B cell (primary cell): ENCODE measurements at regions not wholly inside any gene's neighbourhood (a gene's known extent, or its start where the extent isn't known, plus 50 kb on each side); places are given as distances from the start of the nearest gene placed in this dataset.

Source experiments
- ATAC-seq: fragments of 200-7000 bp; cut with Tn5 transposase; one replicate; pipeline ENCODE4 v1.10.0; 2021; ENCODE audit warnings: low read depth, mild to moderate bottlenecking, moderate number of reproducible peaks, moderate library complexity
- CTCF ChIA-PET: fragments of 350-600 bp; sonication (Branson Sonifier 250); formaldehyde crosslinking; loops from one replicate; lab custom pipeline; 2021; ENCODE audit warnings: antibody characterized with exemption, inconsistent platforms; lab: Charles Lee
- POLR2A ChIA-PET: fragments of 350-600 bp; sonication (Branson Sonifier 250); formaldehyde crosslinking; loops from one replicate; lab custom pipeline; 2021; ENCODE audit warnings: antibody characterized with exemption; lab: Charles Lee
- DNase-seq: peaks from one replicate; pipeline ENCODE4 v3.0.0; 2013
- H2AFZ ChIP-seq: 2 replicates; pipeline ENCODE4 v1.6.1; 2012; ENCODE audit warnings: mild to moderate bottlenecking, low read depth, low read length; ENCODE audit not compliant: insufficient read depth, poor library complexity, severe bottlenecking
- H3K27ac ChIP-seq, 2 donors: 1 replicate in 1 of 2; 2 replicates in 1 of 2; pipeline ENCODE4 v1.5.1; 2012 to 2013; ENCODE audit warnings: low read length in 2 of 2, mild to moderate bottlenecking in 2 of 2, moderate library complexity in 1 of 2
- H3K27me3 ChIP-seq, 4 experiments: fragments of 200-600 bp in 1 of 4; sonication (generic) in 1 of 4; replicated peaks in 1 of 4; 1 replicate in 2 of 4; 2 replicates in 2 of 4; pipeline versions ENCODE4 v1.6.1 to v1.7.0; 2013 to 2016; ENCODE audit warnings: low read length in 3 of 4, mild to moderate bottlenecking in 2 of 4, mixed read lengths in 1 of 4, moderate library complexity in 1 of 4; ENCODE audit not compliant: insufficient read depth in 4 of 4, control insufficient read depth in 3 of 4; ENCODE audit errors: control extremely low read depth in 1 of 4
- H3K36me3 ChIP-seq, 2 experiments: replicated peaks in 1 of 2; 1 replicate in 1 of 2; 2 replicates in 1 of 2; pipeline versions ENCODE4 v1.6.1 to v1.7.1; 2013; ENCODE audit warnings: low read length in 1 of 2; ENCODE audit not compliant: insufficient read depth in 2 of 2, control insufficient read depth in 1 of 2; ENCODE audit errors: control extremely low read depth in 1 of 2, extremely low read depth in 1 of 2
- H3K4me1 ChIP-seq, 2 donors: fragments of 200-600 bp in 1 of 2; sonication (generic) in 1 of 2; 1 replicate in 1 of 2; 2 replicates in 1 of 2; pipeline versions ENCODE4 v1.5.1 to v1.6.1; 2013 to 2017; ENCODE audit warnings: low read length in 2 of 2; ENCODE audit not compliant: control insufficient read depth in 2 of 2, insufficient read depth in 2 of 2
- H3K4me2 ChIP-seq: replicated peaks from 2 replicates; pipeline ENCODE3; 2012; ENCODE audit warnings: mild to moderate bottlenecking, low read depth, low read length; ENCODE audit not compliant: poor library complexity, severe bottlenecking
- H3K4me3 ChIP-seq, 5 experiments: fragments of 200-600 bp in 1 of 5; sonication (generic) in 1 of 5; 1 replicate in 3 of 5; 2 replicates in 2 of 5; pipeline versions ENCODE4 v1.5.1 to v1.7.0; 2011 to 2016; ENCODE audit warnings: low read length in 4 of 5, mild to moderate bottlenecking in 4 of 5, low read depth in 2 of 5, control low read depth in 1 of 5, moderate library complexity in 1 of 5; ENCODE audit not compliant: insufficient read depth in 1 of 5; ENCODE audit errors: control extremely low read depth in 1 of 5, extremely low read depth in 1 of 5
- H3K79me2 ChIP-seq: fragments of 200-600 bp; sonication (generic); one replicate; pipeline ENCODE4 v1.6.0; 2016; ENCODE audit warnings: low read length; ENCODE audit not compliant: control insufficient read depth, insufficient read depth
- H3K9ac ChIP-seq: fragments of 200-600 bp; sonication (generic); 2 replicates; pipeline ENCODE4 v1.6.1; 2017; ENCODE audit warnings: mild to moderate bottlenecking, low read length, moderate library complexity
- H3K9me3 ChIP-seq, 3 donors: one replicate each; pipeline versions ENCODE4 v1.6.1 to v1.7.1; 2013; ENCODE audit warnings: low read length in 2 of 3; ENCODE audit not compliant: control insufficient read depth in 2 of 3, insufficient read depth in 1 of 3; ENCODE audit errors: control extremely low read depth in 1 of 3
- H4K20me1 ChIP-seq: 2 replicates; pipeline ENCODE4 v1.6.0; 2012; ENCODE audit warnings: mild to moderate bottlenecking, low read length; ENCODE audit not compliant: insufficient read depth, control insufficient read depth, poor library complexity, severe bottlenecking
- H3K27ac Mint-ChIP-seq: one replicate; pipeline ENCODE4 v1.8.0; 2021; ENCODE audit warnings: mixed read lengths
- H3K27me3 Mint-ChIP-seq: one replicate; pipeline ENCODE4 v1.8.0; 2021; ENCODE audit warnings: mixed read lengths
- H3K4me1 Mint-ChIP-seq: one replicate; pipeline ENCODE4 v1.8.0; 2021; ENCODE audit warnings: mixed read lengths
- H3K4me3 Mint-ChIP-seq: one replicate; pipeline ENCODE4 v1.8.0; 2021; ENCODE audit warnings: mixed read lengths
- H3K9me3 Mint-ChIP-seq: one replicate; pipeline ENCODE4 v1.8.0; 2022; ENCODE audit warnings: mixed read lengths; ENCODE audit not compliant: insufficient read depth
- CTCF ChIP-seq: fragments of 200-600 bp; IDR thresholded peaks from one replicate; pipeline ENCODE4 v1.8.0; 2022; ENCODE audit warnings: antibody characterized with exemption, mild to moderate bottlenecking
- EZH2 ChIP-seq: IDR thresholded peaks from 2 replicates; pipeline ENCODE4 v1.6.1; 2012; ENCODE audit warnings: borderline replicate concordance, low read depth, mild to moderate bottlenecking, moderate library complexity, low read length; ENCODE audit not compliant: insufficient read depth, poor library complexity, severe bottlenecking
- WGBS: methylation state at CpG from one replicate; pipeline ENCODE4 v1.1.5; 2013; ENCODE audit warnings: missing lambda C conversion rate; ENCODE audit not compliant: insufficient coverage; 5-methylcytosine and 5-hydroxymethylcytosine counted together
- intact Hi-C: fragments of 100-400 bp; cut with micrococcal nuclease; formaldehyde crosslinking; loops from one replicate; pipeline ENCODE4 v1.10.0; 2022

- intact Hi-C loops, result no loop called here
- WGBS, result 89% methylated on average over 2 of the region's 3 CpGs
Observed at GRCh38 chr7:51481421-51481820, 164.8 kb upstream of the COBL start.

GRCh38 chr7:51477819-51478218, 161.2 kb upstream of the COBL start:
- H2AFZ ChIP-seq, result no peak overlapping the region
- H3K27me3 ChIP-seq, result no peaks in the 10 kb centered on the region
- DNase-seq, result no peak
- H3K9ac ChIP-seq, result no peak overlapping the region
- peaks cover 0 to 27% (median 4%) of the 10 kb centered on the region in 3 donors for H3K9me3 ChIP-seq
- Mint-ChIP-seq H3K27ac (no peak overlapping the region), H3K4me3 (no peak overlapping the region), H3K4me1 (no peaks in the 10 kb centered on the region), H3K9me3 (peaks cover 5% of the 10 kb centered on the region), H3K27me3 (no peaks in the 10 kb centered on the region)
- POLR2A ChIA-PET, result no interaction called here
- H4K20me1 ChIP-seq, result no peaks in the 10 kb centered on the region
- no peak overlapping the region for H3K27ac ChIP-seq
- no peak overlapping the region for H3K4me3 ChIP-seq
- no peaks in the 10 kb centered on the region for H3K36me3 ChIP-seq
- H3K79me2 ChIP-seq, result no peaks in the 10 kb centered on the region
- no peaks in the 10 kb centered on the region for H3K4me1 ChIP-seq
- WGBS, result 97% methylated on average over 16 of the region's 17 CpGs
- intact Hi-C loops, result no loop called here
- H3K4me2 ChIP-seq, result no peak overlapping the region
- TF ChIP-seq EZH2 (no peak), CTCF (no peak)
- CTCF ChIA-PET, result no interaction called here
- no peak for ATAC-seq

More at GRCh38 chr7:51481421-51481820, 164.8 kb upstream of the COBL start:
- Histone ChIP-seq H3K4me3 (no peak overlapping the region), H2AFZ (no peak overlapping the region), H3K27ac (no peak overlapping the region), H3K27me3 (no peaks in the 10 kb centered on the region), H3K79me2 (no peaks in the 10 kb centered on the region), H3K4me2 (no peak overlapping the region), H4K20me1 (no peaks in the 10 kb centered on the region), H3K9ac (no peak overlapping the region), H3K36me3 (no peaks in the 10 kb centered on the region), H3K9me3 (peaks cover 0 to 18% (median 0%) of the 10 kb centered on the region in 3 donors), H3K4me1 (no peaks in the 10 kb centered on the region)
- no peak overlapping the region for H3K4me3 Mint-ChIP-seq
- no peaks in the 10 kb centered on the region for H3K27me3 Mint-ChIP-seq
- ATAC-seq (no peak), DNase-seq (no peak)
- no peak overlapping the region for H3K27ac Mint-ChIP-seq
- CTCF ChIA-PET, result no interaction called here
- no peak for TF ChIP-seq EZH2
- TF ChIP-seq CTCF, result no peak
- POLR2A ChIA-PET, result no interaction called here
- H3K9me3 Mint-ChIP-seq, result peaks cover 7% of the 10 kb centered on the region
- H3K4me1 Mint-ChIP-seq, result no peaks in the 10 kb centered on the region
